HCT116 (cell line): ENCODE measurements at regions not wholly inside any gene's neighbourhood (a gene's known extent, or its start where the extent isn't known, plus 50 kb on each side); places are given as distances from the start of the nearest gene placed in this dataset.

Experiments
- ATAC-seq: fragments of 200-7000 bp; cut with Tn5 transposase; 2 replicates; pipeline ENCODE4 v1.9.1; 2020; ENCODE audit warnings: mild to moderate bottlenecking, moderate library complexity
- BruUV-seq: library from RNA; stranded (reverse); fragments of 400-500 nt; replicated peaks from 2 replicates; lab custom pipeline; 2021; lab: Mats Ljungman, UMichigan
- CTCF ChIA-PET: fragments of 300-600 bp; sonication (Branson Sonifier 250); formaldehyde crosslinking; loops from one replicate; lab custom pipeline; 2021; ENCODE audit warnings: antibody characterized with exemption; lab: Charles Lee
- POLR2A ChIA-PET: fragments of 300-600, 350-600 bp; sonication (Branson Sonifier 250); formaldehyde crosslinking; loops from one replicate; lab custom pipeline; 2021; ENCODE audit warnings: antibody characterized with exemption; lab: Charles Lee
- RAD21 ChIA-PET, 2 experiments: fragments of 300-600 bp; sonication (Branson Sonifier 250); formaldehyde crosslinking; loops; one replicate each; lab custom pipeline; 2023; ENCODE audit warnings: low total read pairs in 2 of 2; ENCODE audit not compliant: uncharacterized antibody in 2 of 2, unreplicated experiment in 2 of 2, low non-redundant PET in 1 of 2; lab: Charles Lee
- DNase-seq: peaks from one replicate; pipeline ENCODE4 v3.0.0-alpha.2; 2010; ENCODE audit warnings: low read depth, low spot score
- H2AFZ ChIP-seq: fragments of 200-600 bp; shearing (Covaris generic), sonication (generic); 2 replicates; pipeline ENCODE4 v1.6.1; 2017; ENCODE audit warnings: low read depth, mixed run types, mixed read lengths, antibody characterized with exemption, low read length; ENCODE audit not compliant: poor library complexity, severe bottlenecking
- H3K27ac ChIP-seq: 2 replicates; pipeline ENCODE4 v1.5.1; 2012; ENCODE audit warnings: low read depth, low read length
- H3K27me3 ChIP-seq: fragments of 200-600 bp; sonication (generic); 2 replicates; pipeline ENCODE4 v1.6.1; 2016; ENCODE audit warnings: mixed run types, low read length, mixed read lengths; ENCODE audit not compliant: insufficient read depth
- H3K36me3 ChIP-seq, 2 experiments: fragments of 200-500 bp in 1 of 2; fragments of 200-600 bp in 1 of 2; sonication (Bioruptor generic) in 1 of 2; sonication (generic) in 1 of 2; 2 replicates each; pipeline versions ENCODE4 v1.5.1 to v1.6.1; 2014 to 2016; ENCODE audit warnings: low read length in 2 of 2, inconsistent platforms in 1 of 2, mixed read lengths in 1 of 2, mixed run types in 1 of 2; ENCODE audit not compliant: insufficient read depth in 2 of 2, control insufficient read depth in 1 of 2
- H3K4me1 ChIP-seq, 2 experiments: fragments of 200-600 bp in 1 of 2; sonication (generic) in 1 of 2; 2 replicates each; pipeline versions ENCODE4 v1.5.1 to v1.6.1; 2012 to 2017; ENCODE audit warnings: low read length in 2 of 2, inconsistent platforms in 1 of 2, mild to moderate bottlenecking in 1 of 2, mixed read lengths in 1 of 2, mixed run types in 1 of 2, moderate library complexity in 1 of 2; ENCODE audit not compliant: insufficient read depth in 2 of 2, control insufficient read depth in 1 of 2
- H3K4me2 ChIP-seq: fragments of 200-600 bp; sonication (generic); 2 replicates; pipeline ENCODE4 v1.6.1; 2017; ENCODE audit warnings: mixed run types, low read length, mixed read lengths
- H3K4me3 ChIP-seq, 2 experiments: fragments of 200-600 bp in 1 of 2; sonication (generic) in 1 of 2; replicated peaks in 1 of 2; 2 replicates each; pipeline ENCODE4 v1.5.1; 2011 to 2016; ENCODE audit warnings: low read length in 2 of 2, control low read depth in 1 of 2, low read depth in 1 of 2, mild to moderate bottlenecking in 1 of 2, mixed read lengths in 1 of 2, mixed run types in 1 of 2
- H3K79me2 ChIP-seq: fragments of 200-600 bp; sonication (generic); 2 replicates; pipeline ENCODE4 v1.6.1; 2017; ENCODE audit warnings: mild to moderate bottlenecking, mixed run types, low read length, moderate library complexity, mixed read lengths; ENCODE audit not compliant: insufficient read depth
- H3K9ac ChIP-seq: fragments of 200-600 bp; sonication (generic); 2 replicates; pipeline ENCODE4 v1.6.1; 2016; ENCODE audit warnings: low read length, mixed read lengths
- H3K9me2 ChIP-seq: fragments of 200-600 bp; sonication (generic), shearing (Covaris generic); 2 replicates; pipeline ENCODE4 v1.6.1; 2017; ENCODE audit warnings: mixed run types, mild to moderate bottlenecking, moderate library complexity; ENCODE audit not compliant: insufficient read depth
- H3K9me3 ChIP-seq, 2 experiments: fragments of 200-500 bp in 1 of 2; fragments of 200-600 bp in 1 of 2; sonication (Bioruptor generic) in 1 of 2; sonication (generic) in 1 of 2; 2 replicates each; pipeline ENCODE4 v1.6.1; 2014 to 2017; ENCODE audit warnings: low read length in 2 of 2, mixed read lengths in 2 of 2, inconsistent platforms in 1 of 2, low read depth in 1 of 2, mild to moderate bottlenecking in 1 of 2, mixed run types in 1 of 2, moderate library complexity in 1 of 2; ENCODE audit not compliant: control insufficient read depth in 1 of 2, insufficient read depth in 1 of 2
- H4K20me1 ChIP-seq: fragments of 200-600 bp; sonication (generic), shearing (Covaris generic); 2 replicates; pipeline ENCODE4 v1.6.1; 2017; ENCODE audit warnings: mixed run types, mild to moderate bottlenecking, moderate library complexity; ENCODE audit not compliant: insufficient read depth
- CEBPB ChIP-seq: IDR thresholded peaks from 2 replicates; pipeline ENCODE4 v1.6.1; 2012; ENCODE audit warnings: low read depth
- CTCF ChIP-seq, 3 experiments: fragments of 200-600 bp in 1 of 3; sonication (generic) in 1 of 3; IDR thresholded peaks in 2 of 3; conservative IDR thresholded peaks in 1 of 3; 2 replicates each; pipeline ENCODE4 v1.5.1; 2012 to 2017; ENCODE audit warnings: low read depth in 2 of 3, low read length in 2 of 3, antibody characterized with exemption in 1 of 3, borderline replicate concordance in 1 of 3, control low read depth in 1 of 3, mild to moderate bottlenecking in 1 of 3, mixed read lengths in 1 of 3, mixed run types in 1 of 3, moderate library complexity in 1 of 3; ENCODE audit not compliant: insufficient read depth in 1 of 3
- EZH2 ChIP-seq: fragments of 200-600 bp; sonication (generic); IDR thresholded peaks from 2 replicates; pipeline ENCODE4 v1.6.1; 2017; ENCODE audit warnings: antibody characterized with exemption, mixed run types
- JUND ChIP-seq: IDR thresholded peaks from 2 replicates; pipeline ENCODE4 v1.6.1; 2012
- MAX ChIP-seq: IDR thresholded peaks from 2 replicates; pipeline ENCODE4 v1.6.1; 2012
- POLR2AphosphoS5 ChIP-seq: IDR thresholded peaks from 2 replicates; pipeline ENCODE4 v1.6.1; 2011; ENCODE audit warnings: mild to moderate bottlenecking, low read depth, low read length, moderate library complexity
- SIN3A ChIP-seq: IDR thresholded peaks from 2 replicates; pipeline ENCODE4 v1.6.1; 2012; ENCODE audit warnings: low read depth
- SP1 ChIP-seq: IDR thresholded peaks from 2 replicates; pipeline ENCODE4 v1.6.1; 2012; ENCODE audit warnings: low read depth
- SRF ChIP-seq: IDR thresholded peaks from 2 replicates; pipeline ENCODE4 v1.6.1; 2012; ENCODE audit warnings: low read depth
- YY1 ChIP-seq: IDR thresholded peaks from 2 replicates; pipeline ENCODE4 v1.6.1; 2011; ENCODE audit warnings: low read length, low read depth, moderate library complexity, mild to moderate bottlenecking; ENCODE audit not compliant: insufficient replicate concordance; ENCODE audit errors: extremely low read depth
- intact Hi-C: fragments of 100-400 bp; cut with micrococcal nuclease; formaldehyde crosslinking; loops from 2 replicates; pipeline ENCODE4 v1.10.0; 2022

GRCh38 chr2:103295591-103295990 is 533.8 kb downstream of the TMEM182 start:
- Histone ChIP-seq H3K9me2 (no peaks in the 10 kb centered on the region), H3K4me3 (no peak overlapping the region), H3K9me3 (peaks cover 0 to 18% of the 10 kb centered on the region in 2 experiments; a peak in 2 of 4 replicates), H3K4me2 (no peak overlapping the region), H3K27ac (no peak overlapping the region), H3K27me3 (no peaks in the 10 kb centered on the region), H4K20me1 (no peaks in the 10 kb centered on the region), H3K9ac (no peak overlapping the region), H3K4me1 (no peaks in the 10 kb centered on the region), H3K36me3 (no peaks in the 10 kb centered on the region), H3K79me2 (no peaks in the 10 kb centered on the region), H2AFZ (no peak overlapping the region)
- TF ChIP-seq SRF (no peak), JUND (no peak), CEBPB (no peak), SIN3A (no peak), MAX (no peak), YY1 (no peak), CTCF (IDR thresholded peaks at IDR 0.05 in 2 of 3, conservative IDR thresholded peaks at IDR 0.05 in 1 of 3; ENCODE audit: borderline replicate concordance in 1 of 3, insufficient read depth in 1 of 3, low read depth in 2 of 3, low read length in 2 of 3) (no peak), POLR2AphosphoS5 (no peak), EZH2 (no peak)
- ATAC-seq: no peak
- BruUV-seq: no TSS peak
- ChIA-PET CTCF (no interaction called here), POLR2A (no interaction called here), RAD21 (no interaction called here)
- intact Hi-C loops: no loop called here
- no peak for DNase-seq

GRCh38 chr2:103324671-103325070 is 562.8 kb downstream of the TMEM182 start:
- ChIA-PET RAD21 (no interaction called here), CTCF (no interaction called here), POLR2A (no interaction called here)
- no peak overlapping the region for H3K9ac ChIP-seq
- H3K9me2 ChIP-seq: no peaks in the 10 kb centered on the region
- intact Hi-C loops: no loop called here
- DNase-seq: no peak
- no peaks in the 10 kb centered on the region for H4K20me1 ChIP-seq
- no peaks in the 10 kb centered on the region for H3K4me1 ChIP-seq
- no peak overlapping the region for H3K27ac ChIP-seq
- no peaks in the 10 kb centered on the region for H3K27me3 ChIP-seq
- peaks cover 6 to 9% of the 10 kb centered on the region in 2 experiments; a peak in 2 of 4 replicates for H3K9me3 ChIP-seq
- no peak overlapping the region for H3K4me2 ChIP-seq
- no peaks in the 10 kb centered on the region for H3K79me2 ChIP-seq
- H2AFZ ChIP-seq: no peak overlapping the region
- H3K4me3 ChIP-seq: no peak overlapping the region
- H3K36me3 ChIP-seq: no peaks in the 10 kb centered on the region
- TF ChIP-seq POLR2AphosphoS5 (no peak), SRF (no peak), SP1 (no peak), JUND (no peak)
- ATAC-seq: no peak
- BruUV-seq: no TSS peak
